NT2/D1 (cell line): ENCODE measurements at regions not wholly inside any gene's neighbourhood (a gene's known extent, or its start where the extent isn't known, plus 50 kb on each side); places are given as distances from the start of the nearest gene placed in this dataset.

Experiments
- DNase-seq: peaks from one replicate; pipeline ENCODE4 v3.0.0-alpha.2; 2011; ENCODE audit warnings: low read depth, low spot score
- H3K27me3 ChIP-seq: 2 replicates; pipeline ENCODE4 v1.6.0; 2011; ENCODE audit warnings: mild to moderate bottlenecking; ENCODE audit not compliant: insufficient read length, insufficient read depth
- H3K36me3 ChIP-seq: 2 replicates; pipeline ENCODE4 v1.6.1; 2011; ENCODE audit warnings: mild to moderate bottlenecking, low read length, mixed read lengths; ENCODE audit not compliant: insufficient read depth, insufficient read length
- H3K4me1 ChIP-seq: 2 replicates; pipeline ENCODE4 v1.5.1; 2011; ENCODE audit not compliant: insufficient read depth, insufficient read length
- H3K4me3 ChIP-seq: 2 replicates; pipeline ENCODE4 v1.5.1; 2011; ENCODE audit warnings: low read depth; ENCODE audit not compliant: insufficient read length
- H3K9ac ChIP-seq: 2 replicates; pipeline ENCODE4 v1.6.0; 2011; ENCODE audit warnings: low read depth; ENCODE audit not compliant: insufficient read length
- H3K9me3 ChIP-seq: 2 replicates; pipeline ENCODE4 v1.5.1; 2011; ENCODE audit warnings: mild to moderate bottlenecking, low read length; ENCODE audit not compliant: insufficient read depth
- SUZ12 ChIP-seq: IDR thresholded peaks from 2 replicates; pipeline ENCODE4 v1.6.1; 2011; ENCODE audit not compliant: insufficient read length, insufficient read depth; ENCODE audit errors: extremely low read depth
- YY1 ChIP-seq: IDR thresholded peaks from 2 replicates; pipeline ENCODE4 v1.6.1; 2011; ENCODE audit not compliant: insufficient read length, insufficient read depth
- ZNF274 ChIP-seq: IDR thresholded peaks from 2 replicates; pipeline ENCODE4 v1.6.1; 2011; ENCODE audit warnings: mild to moderate bottlenecking, low read depth, low read length

GRCh38 chr6:128738112-128738511, 144.8 kb upstream of the LAMA2 start:
- Histone ChIP-seq H3K9ac (no peak overlapping the region), H3K4me1 (no peaks in the 10 kb centered on the region), H3K27me3 (no peaks in the 10 kb centered on the region), H3K4me3 (no peak overlapping the region), H3K9me3 (peaks cover 11% of the 10 kb centered on the region; the same call in 1 of the 2 replicates), H3K36me3 (no peaks in the 10 kb centered on the region)
- DNase-seq: no peak
- TF ChIP-seq SUZ12 (no peak), YY1 (no peak), ZNF274 (no peak)

GRCh38 chr6:128736780-128737179, 146.2 kb upstream of the LAMA2 start:
- Histone ChIP-seq H3K9me3 (no peaks in the 10 kb centered on the region), H3K27me3 (no peaks in the 10 kb centered on the region), H3K4me3 (no peak overlapping the region), H3K9ac (no peak overlapping the region), H3K36me3 (no peaks in the 10 kb centered on the region), H3K4me1 (no peaks in the 10 kb centered on the region)
- TF ChIP-seq ZNF274: no peak
- TF ChIP-seq SUZ12: no peak
- TF ChIP-seq YY1: no peak
- DNase-seq: no peak

GRCh38 chr6:128731249-128732165, 151.4 kb upstream of the LAMA2 start:
- Histone ChIP-seq H3K4me3 (no peak overlapping the region), H3K27me3 (no peaks in the 10 kb centered on the region), H3K9ac (no peak overlapping the region), H3K4me1 (no peaks in the 10 kb centered on the region), H3K36me3 (no peaks in the 10 kb centered on the region), H3K9me3 (no peaks in the 10 kb centered on the region)
- TF ChIP-seq SUZ12 (no peak), YY1 (no peak), ZNF274 (no peak)
- peak; percentile 33 for DNase-seq

- no peaks in the 10 kb centered on the region for H3K27me3 ChIP-seq
- H3K9me3 ChIP-seq: no peaks in the 10 kb centered on the region
- no peaks in the 10 kb centered on the region for H3K36me3 ChIP-seq
- H3K4me3 ChIP-seq: no peak overlapping the region
- no peak overlapping the region for H3K9ac ChIP-seq
- TF ChIP-seq ZNF274 (no peak), SUZ12 (no peak), YY1 (no peak)
- H3K4me1 ChIP-seq: no peaks in the 10 kb centered on the region
- DNase-seq: no peak
These were observed 155.4 kb upstream of the LAMA2 start for GRCh38 chr6:128727500-128727899.

- no peak for TF ChIP-seq YY1
- no peak for TF ChIP-seq ZNF274
- TF ChIP-seq SUZ12: no peak
- Histone ChIP-seq H3K9ac (no peak overlapping the region), H3K27me3 (no peaks in the 10 kb centered on the region), H3K4me1 (no peaks in the 10 kb centered on the region), H3K4me3 (no peak overlapping the region), H3K9me3 (no peaks in the 10 kb centered on the region), H3K36me3 (no peaks in the 10 kb centered on the region)
- no peak for DNase-seq
These were observed 157.4 kb upstream of the LAMA2 start for GRCh38 chr6:128725271-128726233.

GRCh38 chr6:128724738-128725137, 158.2 kb upstream of the LAMA2 start:
- no peaks in the 10 kb centered on the region for H3K9me3 ChIP-seq
- no peak overlapping the region for H3K9ac ChIP-seq
- DNase-seq: no peak
- H3K36me3 ChIP-seq: no peaks in the 10 kb centered on the region
- H3K4me3 ChIP-seq: no peak overlapping the region
- H3K4me1 ChIP-seq: no peaks in the 10 kb centered on the region
- no peaks in the 10 kb centered on the region for H3K27me3 ChIP-seq
- no peak for TF ChIP-seq YY1
- no peak for TF ChIP-seq ZNF274
- no peak for TF ChIP-seq SUZ12
